HG03097 (cell line): ENCODE measurements at regions not wholly inside any gene's neighbourhood (a gene's known extent, or its start where the extent isn't known, plus 50 kb on each side); places are given as distances from the start of the nearest gene placed in this dataset.

Source experiments
- ATAC-seq: cut with Tn5 transposase; IDR thresholded peaks from one replicate; pipeline ENCODE4 v1.9.1; 2021; ENCODE audit not compliant: unreplicated experiment, low FRiP score

GRCh38 chr20:10800288-10800687 is 126.5 kb upstream of the JAG1 start:
- no peak for ATAC-seq

GRCh38 chr20:10802236-10802635 is 128.4 kb upstream of the JAG1 start:
- no peak for ATAC-seq

- ATAC-seq: no peak
These were observed 132.0 kb upstream of the JAG1 start for GRCh38 chr20:10805764-10806163.

- no peak for ATAC-seq
These were observed 132.7 kb upstream of the JAG1 start for GRCh38 chr20:10806539-10806938.

GRCh38 chr20:10807013-10807412 is 133.2 kb upstream of the JAG1 start:
- no peak for ATAC-seq

- no peak for ATAC-seq
These were observed 139.0 kb upstream of the JAG1 start for GRCh38 chr20:10812759-10813327.

- no peak for ATAC-seq
These were observed 149.8 kb upstream of the JAG1 start for GRCh38 chr20:10823585-10823984.

- ATAC-seq: no peak
These were observed 151.1 kb upstream of the JAG1 start for GRCh38 chr20:10824750-10825500.

- no peak for ATAC-seq
These were observed 152.3 kb upstream of the JAG1 start for GRCh38 chr20:10826111-10826510.

GRCh38 chr20:10828180-10828579 is 154.4 kb upstream of the JAG1 start:
- no peak for ATAC-seq

GRCh38 chr20:10832141-10832540 is 158.3 kb upstream of the JAG1 start:
- no peak for ATAC-seq

GRCh38 chr20:10837901-10838300 is 164.1 kb upstream of the JAG1 start:
- ATAC-seq: no peak

- no peak for ATAC-seq
These were observed 168.3 kb upstream of the JAG1 start for GRCh38 chr20:10842116-10842515.

- ATAC-seq: no peak
These were observed 169.4 kb upstream of the JAG1 start for GRCh38 chr20:10843146-10843711.

- ATAC-seq: no peak
These were observed 173.0 kb upstream of the JAG1 start for GRCh38 chr20:10846766-10847165.

GRCh38 chr20:10848810-10849370 is 175.1 kb upstream of the JAG1 start:
- ATAC-seq: no peak

GRCh38 chr20:10853176-10853575 is 179.4 kb upstream of the JAG1 start:
- no peak for ATAC-seq

GRCh38 chr20:10853731-10854130 is 179.9 kb upstream of the JAG1 start:
- no peak for ATAC-seq

GRCh38 chr20:10854976-10855375 is 181.2 kb upstream of the JAG1 start:
- no peak for ATAC-seq

- no peak for ATAC-seq
These were observed 182.0 kb upstream of the JAG1 start for GRCh38 chr20:10855778-10856177.

- no peak for ATAC-seq
These were observed 182.6 kb upstream of the JAG1 start for GRCh38 chr20:10856237-10857015.
